GM19452 (cell line): ENCODE measurements at regions not wholly inside any gene's neighbourhood (a gene's known extent, or its start where the extent isn't known, plus 50 kb on each side); places are given as distances from the start of the nearest gene placed in this dataset.
"Not testable (repeated sequence)": the region's sequence is repeated elsewhere in the genome, so short reads cannot be mapped to it uniquely, and the experiment has no call there.

ENCODE experiments used
- ATAC-seq: cut with Tn5 transposase; IDR thresholded peaks from one replicate; pipeline ENCODE4 v1.9.1; 2021; ENCODE audit not compliant: unreplicated experiment

GRCh38 chr13:53101883-53102282 is 73.3 kb downstream of the OLFM4 start:
- no peak for ATAC-seq

DNA sequence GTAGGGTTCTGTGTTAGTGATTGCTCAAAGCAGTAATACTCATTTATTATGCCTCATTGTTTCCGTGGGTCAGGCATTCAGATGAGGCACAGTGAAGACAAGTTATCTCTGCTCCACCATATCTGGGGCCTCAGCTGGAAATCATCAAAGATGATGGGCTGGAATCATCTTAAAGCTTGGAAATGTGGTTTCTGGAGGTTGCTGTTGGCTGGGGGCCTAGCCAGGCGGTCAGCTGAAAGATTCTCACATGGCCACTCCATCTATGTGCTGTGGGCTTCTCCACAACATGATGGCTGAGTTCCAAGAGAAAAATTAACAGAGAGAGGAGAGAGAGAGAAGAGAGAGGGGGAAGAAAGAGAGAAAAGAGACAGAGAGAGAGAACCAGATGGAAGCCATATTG is 75.5 kb downstream of the OLFM4 start:
- no peak for ATAC-seq

DNA sequence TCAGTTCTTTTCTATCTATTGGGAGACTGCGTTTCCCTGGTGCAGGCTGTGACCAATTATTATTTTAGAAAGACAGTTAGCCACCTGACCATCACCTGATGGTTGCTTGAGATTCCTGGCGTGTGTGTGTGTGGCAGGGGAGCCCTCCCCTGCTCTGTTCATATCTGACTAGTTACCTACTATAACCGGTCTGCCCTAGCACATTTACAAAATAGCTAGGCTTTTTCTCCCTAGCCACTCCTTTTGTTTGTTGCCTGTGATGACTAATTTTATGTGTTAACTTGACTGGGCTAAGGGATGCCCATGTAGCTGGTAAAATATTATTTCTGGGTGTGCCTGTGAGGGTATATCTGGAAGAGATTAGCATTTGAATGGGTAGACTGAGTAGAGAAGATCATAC is 76.9 kb downstream of the OLFM4 start:
- no peak for ATAC-seq

GRCh38 chr13:53105890-53106289 is 77.3 kb downstream of the OLFM4 start:
- no peak for ATAC-seq

- no peak for ATAC-seq
These were observed 81.6 kb downstream of the OLFM4 start for GRCh38 chr13:53110181-53110580.

DNA sequence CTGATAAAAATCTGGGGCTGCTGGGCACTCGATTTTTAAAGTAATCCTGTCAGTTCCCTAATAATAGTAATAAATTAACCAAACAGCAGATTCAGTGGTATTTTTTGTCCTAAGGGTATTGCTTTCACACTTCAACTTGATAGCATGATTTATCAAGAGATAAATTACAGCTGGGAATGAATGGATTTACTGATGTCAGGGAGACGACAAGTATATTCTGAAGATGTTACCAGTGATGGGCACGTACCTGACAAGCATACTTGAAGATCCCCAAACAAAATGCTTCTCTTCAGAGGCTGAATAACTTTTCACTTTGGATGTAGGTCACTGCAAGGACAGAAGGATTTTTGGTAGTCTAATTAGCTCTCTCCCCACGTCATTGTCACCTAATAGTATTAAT is 82.0 kb downstream of the OLFM4 start:
- no peak for ATAC-seq

GRCh38 chr13:53112522-53112921 is 83.9 kb downstream of the OLFM4 start:
- no peak for ATAC-seq

- not testable (repeated sequence) for ATAC-seq
These were observed 88.4 kb downstream of the OLFM4 start for GRCh38 chr13:53117048-53117447.

DNA sequence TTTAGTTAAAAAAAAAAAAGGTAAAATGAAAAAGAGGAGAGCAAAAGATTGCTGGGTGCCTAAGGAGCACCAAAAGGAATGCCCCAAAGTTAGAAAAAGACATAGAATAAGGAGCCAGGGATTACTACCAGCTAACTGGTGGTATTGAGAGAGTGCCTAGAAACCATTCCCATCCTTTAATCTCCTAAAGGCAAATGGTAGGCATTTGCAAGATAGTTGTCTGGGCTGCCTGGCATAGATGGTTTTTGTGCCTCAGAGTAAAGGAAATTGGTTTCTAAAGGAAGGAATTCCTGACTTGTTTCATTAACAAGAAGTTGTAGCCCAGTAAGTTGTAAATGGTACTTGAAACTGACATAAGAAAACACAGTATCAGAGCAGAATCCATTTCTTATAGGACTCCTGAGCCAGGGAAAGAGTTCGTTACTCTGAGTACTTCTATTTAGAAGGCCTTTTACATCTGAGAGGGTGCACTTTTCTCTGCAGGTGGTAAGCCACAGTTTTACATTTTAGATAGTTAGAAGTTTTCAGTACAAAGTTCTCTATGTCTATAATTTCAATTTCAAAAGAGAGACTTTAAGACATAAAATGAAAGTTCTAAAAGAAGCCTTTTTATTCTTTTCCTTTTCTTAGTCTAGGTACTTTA is 92.6 kb downstream of the OLFM4 start:
- no peak for ATAC-seq

DNA sequence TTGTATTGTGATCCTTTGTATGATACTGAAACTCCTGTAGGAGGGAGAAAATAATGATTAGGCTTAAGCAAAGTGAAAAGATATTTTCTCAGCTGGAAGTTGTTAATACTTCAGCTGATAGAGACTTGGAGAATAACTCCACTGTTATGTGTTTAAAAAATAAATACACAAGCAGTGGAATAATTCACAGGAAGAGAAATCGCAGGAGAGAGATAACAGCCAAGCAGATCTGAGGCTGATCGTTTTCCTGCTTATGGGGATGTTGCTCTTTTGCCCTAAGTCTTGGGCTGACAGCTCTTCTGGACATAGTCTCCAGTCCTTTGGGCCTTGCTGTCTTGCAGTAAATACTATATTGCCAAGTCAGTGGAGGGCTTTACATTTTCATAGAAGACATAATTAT is 93.3 kb downstream of the OLFM4 start:
- no peak for ATAC-seq

DNA sequence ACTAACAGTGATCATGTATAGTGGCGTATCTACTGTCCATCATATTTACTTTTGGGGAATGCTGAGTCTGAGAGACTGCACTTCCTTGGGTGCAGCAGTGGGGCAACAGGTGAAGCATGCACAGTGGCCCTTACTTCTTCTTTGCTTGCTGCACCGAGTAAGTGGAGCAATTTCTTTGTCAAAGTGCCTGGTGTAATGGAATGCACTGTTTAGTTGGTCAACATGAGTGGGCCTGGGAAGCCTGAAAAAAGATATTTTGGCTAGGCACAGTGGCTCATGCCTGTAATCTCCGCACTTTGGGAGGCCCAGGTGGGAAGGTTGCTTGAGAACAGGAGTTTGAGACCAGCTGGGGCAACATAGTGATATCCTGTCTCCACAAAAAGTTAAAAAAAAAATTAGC is 94.9 kb downstream of the OLFM4 start:
- ATAC-seq, result no peak

DNA sequence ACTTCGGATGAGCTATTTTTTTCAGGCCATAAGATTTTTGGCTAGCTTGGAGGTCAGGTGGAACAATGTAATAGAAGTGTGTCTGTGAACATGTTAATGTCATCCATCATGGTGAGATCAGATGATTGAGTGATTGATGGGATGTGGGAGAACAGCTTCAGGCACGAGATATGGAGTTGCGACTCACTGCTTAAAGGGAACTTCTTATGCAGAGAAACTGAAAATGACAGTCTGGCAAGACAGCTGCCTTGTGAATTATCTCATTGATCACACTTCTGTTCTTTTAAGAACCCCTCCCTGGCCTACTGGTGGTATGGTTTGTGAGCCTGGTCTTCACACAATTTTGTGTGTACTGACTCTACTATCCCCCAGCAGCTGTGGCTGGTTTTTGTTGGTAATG is 96.0 kb downstream of the OLFM4 start:
- ATAC-seq, result no peak

DNA sequence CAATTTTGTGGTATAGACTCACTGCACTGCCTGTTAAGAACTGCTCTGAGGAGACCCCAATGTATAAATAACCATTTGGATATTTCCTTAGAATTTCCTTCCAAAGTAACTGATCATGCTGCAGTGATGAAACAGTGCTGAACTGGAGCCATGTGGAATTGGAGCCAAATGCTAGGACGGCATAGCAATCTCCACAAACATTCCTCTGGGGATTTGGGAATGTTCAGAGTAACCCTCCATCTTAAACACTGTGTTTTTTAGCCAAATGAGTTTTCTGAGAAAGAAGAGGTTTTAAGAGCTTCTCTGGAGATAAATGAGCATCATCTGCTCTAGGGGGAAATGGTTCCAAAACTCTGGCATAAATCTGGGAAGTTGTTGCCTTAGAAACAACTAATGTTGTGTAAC is 98.2 kb downstream of the OLFM4 start:
- no peak for ATAC-seq

- ATAC-seq, result no peak
These were observed 98.8 kb downstream of the OLFM4 start for GRCh38 chr13:53127373-53127772.

DNA sequence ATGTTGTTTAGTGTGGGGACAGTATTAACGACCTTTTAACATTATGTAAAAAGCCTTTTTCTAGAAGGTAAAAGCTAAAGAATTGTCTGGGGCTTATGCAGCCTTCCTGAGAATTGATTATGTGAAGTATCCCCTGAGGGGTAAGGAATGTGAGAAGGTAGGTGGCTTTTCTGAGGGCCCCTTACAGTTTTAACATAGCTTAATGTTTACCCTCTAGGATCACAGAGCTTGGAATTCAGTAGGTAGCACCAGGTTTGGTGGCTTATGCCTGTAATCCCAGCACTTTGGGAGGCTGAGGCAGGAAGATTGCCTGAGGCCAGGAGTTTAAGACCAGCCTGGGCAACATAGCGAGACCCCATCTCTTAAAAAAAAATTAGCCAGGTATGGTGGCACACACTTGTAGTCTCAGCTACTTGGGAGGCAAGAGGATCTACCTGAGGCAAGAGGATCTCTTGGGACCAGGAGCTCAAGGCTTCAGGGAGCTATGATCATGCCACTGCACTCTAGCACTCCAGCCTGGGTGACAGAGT is 101.3 kb downstream of the OLFM4 start:
- no peak for ATAC-seq

- no peak for ATAC-seq
These were observed 102.7 kb downstream of the OLFM4 start for GRCh38 chr13:53131361-53131760.

GRCh38 chr13:53135301-53135700 is 106.7 kb downstream of the OLFM4 start:
- no peak for ATAC-seq

GRCh38 chr13:53136554-53137215 is 108.1 kb downstream of the OLFM4 start:
- ATAC-seq, result no peak

DNA sequence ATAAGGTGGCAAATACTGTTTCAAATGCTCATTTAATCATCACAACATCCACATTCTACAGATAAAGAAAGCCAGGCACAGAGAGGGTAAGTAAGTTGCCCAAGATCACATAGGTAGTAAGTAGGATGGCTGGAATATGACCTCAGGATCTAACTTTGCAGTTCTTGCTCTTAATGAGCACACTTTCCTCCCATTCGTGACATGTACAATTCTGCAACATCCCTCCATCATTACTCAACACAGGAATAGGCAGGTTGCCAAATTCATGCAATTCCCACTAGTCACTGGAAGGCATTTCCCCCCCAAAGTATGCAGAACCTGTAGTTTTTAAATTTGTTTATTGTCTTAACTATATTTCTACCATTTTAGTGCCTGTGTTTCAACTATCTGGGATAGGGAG is 109.2 kb downstream of the OLFM4 start:
- ATAC-seq, result no peak

- ATAC-seq, result no peak
These were observed 109.9 kb downstream of the OLFM4 start for GRCh38 chr13:53138376-53139036.

DNA sequence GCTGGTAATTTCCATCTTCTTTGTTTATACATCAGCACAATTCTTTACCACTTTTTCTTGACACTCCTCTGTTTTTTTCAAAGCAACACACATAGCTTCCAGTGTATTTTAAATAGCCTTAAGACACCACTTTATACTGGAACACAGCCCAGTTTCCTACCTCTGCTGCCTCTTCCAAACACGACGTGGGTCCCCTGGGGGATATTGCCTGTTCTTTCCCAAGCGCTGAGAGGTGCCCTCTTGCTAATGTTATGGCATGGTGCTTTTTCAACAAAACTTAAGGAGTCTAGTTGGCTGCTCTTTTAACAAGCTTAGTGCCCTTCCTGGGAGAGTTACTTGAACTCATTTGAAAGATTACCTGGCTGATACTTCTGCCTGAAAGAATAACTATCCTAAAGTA is 112.7 kb downstream of the OLFM4 start:
- no peak for ATAC-seq

GRCh38 chr13:53142306-53142705 is 113.7 kb downstream of the OLFM4 start:
- no peak for ATAC-seq
